ENCODE measurements at regions not wholly inside any gene's neighbourhood (a gene's known extent, or its start where the extent isn't known, plus 50 kb on each side); places are given as distances from the start of the nearest gene placed in this dataset.
A peak's percentile ranks its signal among the peaks of the same experiment; 100 is the strongest.

- H3K4me1 ChIP-seq (ENCODE audit: control insufficient read depth, insufficient read depth, low read length): no peaks in the 10 kb centered on the region
- no peak overlapping the region for H3K27ac ChIP-seq (ENCODE audit: low read depth, low read length)
- no peak overlapping the region for H3K4me3 ChIP-seq (ENCODE audit: low read length)
- no peaks in the 10 kb centered on the region for H3K27me3 ChIP-seq (ENCODE audit: control insufficient read depth, insufficient read depth, low read length)
- no peak overlapping the region for H3K9ac ChIP-seq (ENCODE audit: low read length)
- no peaks in the 10 kb centered on the region for H3K36me3 ChIP-seq (ENCODE audit: control insufficient read depth, insufficient read depth, low read length)
Observed at GRCh38 chr2:172334988-172335387, 92.4 kb upstream of the ITGA6 start.

GRCh38 chr2:172335736-172336135 lies 91.7 kb upstream of the ITGA6 start:
- Histone ChIP-seq H3K27ac (ENCODE audit: low read depth, low read length) (no peak overlapping the region), H3K4me3 (ENCODE audit: low read length) (no peak overlapping the region), H3K27me3 (ENCODE audit: control insufficient read depth, insufficient read depth, low read length) (no peaks in the 10 kb centered on the region), H3K36me3 (ENCODE audit: control insufficient read depth, insufficient read depth, low read length) (no peaks in the 10 kb centered on the region), H3K4me1 (ENCODE audit: control insufficient read depth, insufficient read depth, low read length) (no peaks in the 10 kb centered on the region), H3K9ac (ENCODE audit: low read length) (no peak overlapping the region)

DNA sequence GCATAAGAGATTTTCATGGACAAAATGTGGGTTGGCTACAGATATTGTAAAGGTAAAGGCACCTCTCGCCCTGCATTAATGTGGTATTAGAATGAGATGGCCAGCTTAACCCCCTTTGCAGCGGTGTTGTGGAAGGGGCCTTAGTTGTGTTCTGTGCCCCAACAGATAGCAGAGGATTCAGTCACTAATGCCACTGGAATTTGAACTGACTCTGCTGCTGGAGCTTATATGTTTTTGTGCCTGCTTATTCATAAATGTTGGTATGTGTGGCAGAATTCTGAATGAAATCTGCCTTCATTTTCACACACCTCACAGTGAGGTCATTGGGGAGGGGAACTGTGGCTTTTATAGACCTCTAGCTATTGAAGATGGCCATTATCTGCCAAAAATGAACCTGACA lies 90.7 kb upstream of the ITGA6 start:
- H3K27me3 ChIP-seq (ENCODE audit: control insufficient read depth, insufficient read depth, low read length): no peaks in the 10 kb centered on the region
- no peak overlapping the region for H3K27ac ChIP-seq (ENCODE audit: low read depth, low read length)
- H3K4me3 ChIP-seq (ENCODE audit: low read length): no peak overlapping the region
- H3K9ac ChIP-seq (ENCODE audit: low read length): no peak overlapping the region
- no peaks in the 10 kb centered on the region for H3K4me1 ChIP-seq (ENCODE audit: control insufficient read depth, insufficient read depth, low read length)
- H3K36me3 ChIP-seq (ENCODE audit: control insufficient read depth, insufficient read depth, low read length): no peaks in the 10 kb centered on the region

DNA sequence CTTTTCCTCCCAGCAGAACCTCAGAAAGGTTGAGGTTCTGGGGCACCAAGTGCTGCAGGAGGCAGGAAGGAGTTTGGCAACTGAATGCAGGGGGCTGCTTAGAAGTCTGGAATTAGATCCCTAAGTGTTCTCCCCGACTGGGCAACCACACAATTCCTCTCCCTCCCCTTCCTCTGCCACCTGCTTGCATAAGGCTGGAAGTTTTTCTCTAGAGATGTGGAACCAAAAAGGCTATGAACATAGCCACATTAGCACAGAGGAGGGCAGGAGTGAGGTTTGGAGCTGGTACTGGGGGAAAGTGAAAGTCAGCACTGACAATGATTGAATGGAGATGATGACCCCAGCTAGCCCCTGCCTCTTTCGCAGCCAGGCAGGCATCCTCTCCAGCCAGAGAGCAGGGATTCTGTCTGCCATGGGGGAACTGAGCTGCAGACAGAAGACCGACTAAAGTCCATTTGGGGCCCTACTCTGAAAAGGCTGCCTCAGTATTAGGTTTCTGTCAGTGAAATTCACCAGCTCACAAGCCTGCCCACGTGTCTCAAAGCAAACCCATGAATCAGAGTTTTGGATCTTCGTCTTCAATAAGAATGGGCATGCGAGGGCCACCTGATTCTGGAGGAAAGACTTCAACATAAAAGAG lies 87.9 kb upstream of the ITGA6 start:
- Histone ChIP-seq H3K9ac (ENCODE audit: low read length) (no peak overlapping the region), H3K27ac (ENCODE audit: low read depth, low read length) (no peak overlapping the region)

GRCh38 chr2:172340394-172340793 lies 87.0 kb upstream of the ITGA6 start:
- Histone ChIP-seq H3K9ac (ENCODE audit: low read length) (no peak overlapping the region), H3K27me3 (ENCODE audit: control insufficient read depth, insufficient read depth, low read length) (no peaks in the 10 kb centered on the region), H3K36me3 (ENCODE audit: control insufficient read depth, insufficient read depth, low read length) (no peaks in the 10 kb centered on the region), H3K4me3 (ENCODE audit: low read length) (peak overlapping the region; percentile 35), H3K27ac (ENCODE audit: low read depth, low read length) (no peak overlapping the region), H3K4me1 (ENCODE audit: control insufficient read depth, insufficient read depth, low read length) (no peaks in the 10 kb centered on the region)

More for the DNA sequence above, 87.9 kb upstream of the ITGA6 start:
- H3K4me3 ChIP-seq (ENCODE audit: low read length): peak overlapping the region; percentile 16
- no peaks in the 10 kb centered on the region for H3K36me3 ChIP-seq (ENCODE audit: control insufficient read depth, insufficient read depth, low read length)
- H3K4me1 ChIP-seq (ENCODE audit: control insufficient read depth, insufficient read depth, low read length): no peaks in the 10 kb centered on the region
- no peaks in the 10 kb centered on the region for H3K27me3 ChIP-seq (ENCODE audit: control insufficient read depth, insufficient read depth, low read length)

GRCh38 chr2:172342078-172342477 lies 85.3 kb upstream of the ITGA6 start:
- H3K9ac ChIP-seq (ENCODE audit: low read length): no peak overlapping the region
- H3K4me1 ChIP-seq (ENCODE audit: control insufficient read depth, insufficient read depth, low read length): no peaks in the 10 kb centered on the region
- no peak overlapping the region for H3K4me3 ChIP-seq (ENCODE audit: low read length)
- no peak overlapping the region for H3K27ac ChIP-seq (ENCODE audit: low read depth, low read length)
- no peaks in the 10 kb centered on the region for H3K27me3 ChIP-seq (ENCODE audit: control insufficient read depth, insufficient read depth, low read length)
- H3K36me3 ChIP-seq (ENCODE audit: control insufficient read depth, insufficient read depth, low read length): no peaks in the 10 kb centered on the region

GRCh38 chr2:172342611-172343010 lies 84.8 kb upstream of the ITGA6 start:
- H3K9ac ChIP-seq (ENCODE audit: low read length): no peak overlapping the region
- no peaks in the 10 kb centered on the region for H3K27me3 ChIP-seq (ENCODE audit: control insufficient read depth, insufficient read depth, low read length)
- no peak overlapping the region for H3K4me3 ChIP-seq (ENCODE audit: low read length)
- no peaks in the 10 kb centered on the region for H3K36me3 ChIP-seq (ENCODE audit: control insufficient read depth, insufficient read depth, low read length)
- H3K27ac ChIP-seq (ENCODE audit: low read depth, low read length): no peak overlapping the region
- no peaks in the 10 kb centered on the region for H3K4me1 ChIP-seq (ENCODE audit: control insufficient read depth, insufficient read depth, low read length)

- H3K4me1 ChIP-seq (ENCODE audit: control insufficient read depth, insufficient read depth, low read length): no peaks in the 10 kb centered on the region
- no peak overlapping the region for H3K4me3 ChIP-seq (ENCODE audit: low read length)
- H3K27me3 ChIP-seq (ENCODE audit: control insufficient read depth, insufficient read depth, low read length): no peaks in the 10 kb centered on the region
- no peak overlapping the region for H3K27ac ChIP-seq (ENCODE audit: low read depth, low read length)
- no peak overlapping the region for H3K9ac ChIP-seq (ENCODE audit: low read length)
- H3K36me3 ChIP-seq (ENCODE audit: control insufficient read depth, insufficient read depth, low read length): no peaks in the 10 kb centered on the region
Observed at GRCh38 chr2:172344159-172344558, 83.2 kb upstream of the ITGA6 start.

DNA sequence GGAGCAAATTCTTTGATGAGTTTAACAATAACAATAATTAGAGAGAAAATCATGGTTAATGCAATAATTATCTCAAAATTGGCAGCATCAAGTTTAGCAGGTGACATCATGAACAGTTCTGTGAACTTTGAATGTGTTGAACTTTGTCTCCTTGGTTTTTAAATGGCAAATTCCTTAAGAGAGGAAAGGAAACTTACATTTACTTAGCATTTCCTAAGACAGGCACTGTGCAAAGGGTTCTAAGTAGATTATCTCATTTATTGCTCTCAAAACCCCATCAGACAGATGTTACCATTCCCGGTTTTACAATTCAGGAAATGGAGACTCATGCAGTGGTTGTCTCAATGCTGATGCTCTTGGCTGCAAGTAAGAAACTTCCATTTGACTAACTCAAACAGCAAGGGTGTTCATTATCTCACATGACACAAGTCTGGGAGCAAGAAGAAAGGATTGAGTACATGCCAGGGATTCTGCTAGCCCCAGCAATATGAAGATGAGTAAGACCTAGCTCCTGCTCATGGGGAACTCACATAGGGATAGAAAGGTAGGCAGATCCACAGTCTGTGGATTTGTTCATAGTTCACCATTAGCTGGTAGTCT lies 81.3 kb upstream of the ITGA6 start:
- H3K27me3 ChIP-seq (ENCODE audit: control insufficient read depth, insufficient read depth, low read length): no peaks in the 10 kb centered on the region
- H3K4me3 ChIP-seq (ENCODE audit: low read length): no peak overlapping the region
- H3K4me1 ChIP-seq (ENCODE audit: control insufficient read depth, insufficient read depth, low read length): no peaks in the 10 kb centered on the region
- H3K9ac ChIP-seq (ENCODE audit: low read length): no peak overlapping the region
- no peak overlapping the region for H3K27ac ChIP-seq (ENCODE audit: low read depth, low read length)
- no peaks in the 10 kb centered on the region for H3K36me3 ChIP-seq (ENCODE audit: control insufficient read depth, insufficient read depth, low read length)

GRCh38 chr2:172348555-172349288 lies 78.7 kb upstream of the ITGA6 start:
- H3K4me3 ChIP-seq (ENCODE audit: low read length): no peak overlapping the region
- no peak overlapping the region for H3K9ac ChIP-seq (ENCODE audit: low read length)
- H3K27me3 ChIP-seq (ENCODE audit: control insufficient read depth, insufficient read depth, low read length): no peaks in the 10 kb centered on the region
- H3K36me3 ChIP-seq (ENCODE audit: control insufficient read depth, insufficient read depth, low read length): no peaks in the 10 kb centered on the region
- no peak overlapping the region for H3K27ac ChIP-seq (ENCODE audit: low read depth, low read length)
- no peaks in the 10 kb centered on the region for H3K4me1 ChIP-seq (ENCODE audit: control insufficient read depth, insufficient read depth, low read length)

DNA sequence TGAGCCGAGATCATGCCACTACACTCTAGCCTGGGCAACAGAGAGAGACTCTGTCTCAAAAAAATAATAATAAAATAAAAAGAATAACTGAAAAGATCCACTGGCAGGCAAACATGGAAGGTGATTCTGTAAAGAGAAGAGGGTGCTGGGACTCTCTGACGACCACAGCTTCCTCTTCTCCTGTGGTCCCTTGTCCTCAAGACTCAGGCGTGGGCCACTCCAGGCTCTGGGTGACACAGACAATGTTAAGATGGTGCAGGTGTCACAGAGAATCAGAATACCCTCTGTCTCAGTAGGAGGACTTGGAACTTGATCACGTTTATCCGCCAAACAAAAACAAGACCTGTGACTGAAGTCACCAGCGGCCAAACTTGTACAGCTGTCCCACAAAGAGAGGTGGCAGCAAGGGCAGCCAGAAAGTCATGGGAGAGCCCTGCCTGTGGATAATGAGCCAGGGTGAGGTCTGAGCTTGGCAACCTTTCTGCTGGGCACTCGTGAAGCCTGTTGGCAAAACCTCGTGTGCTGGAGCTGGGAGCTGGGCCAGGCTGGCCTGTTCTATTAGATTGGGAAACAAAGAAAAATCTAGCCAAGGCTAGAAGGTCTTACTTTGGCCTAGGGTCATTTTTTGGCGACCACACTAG lies 76.4 kb upstream of the ITGA6 start:
- H3K36me3 ChIP-seq (ENCODE audit: control insufficient read depth, insufficient read depth, low read length): no peaks in the 10 kb centered on the region
- no peak overlapping the region for H3K9ac ChIP-seq (ENCODE audit: low read length)
- no peak overlapping the region for H3K4me3 ChIP-seq (ENCODE audit: low read length)
- H3K27me3 ChIP-seq (ENCODE audit: control insufficient read depth, insufficient read depth, low read length): no peaks in the 10 kb centered on the region
- H3K27ac ChIP-seq (ENCODE audit: low read depth, low read length): no peak overlapping the region
- H3K4me1 ChIP-seq (ENCODE audit: control insufficient read depth, insufficient read depth, low read length): no peaks in the 10 kb centered on the region

- no peaks in the 10 kb centered on the region for H3K36me3 ChIP-seq (ENCODE audit: control insufficient read depth, insufficient read depth, low read length)
- no peak overlapping the region for H3K27ac ChIP-seq (ENCODE audit: low read depth, low read length)
- H3K27me3 ChIP-seq (ENCODE audit: control insufficient read depth, insufficient read depth, low read length): no peaks in the 10 kb centered on the region
- H3K4me3 ChIP-seq (ENCODE audit: low read length): no peak overlapping the region
- H3K4me1 ChIP-seq (ENCODE audit: control insufficient read depth, insufficient read depth, low read length): no peaks in the 10 kb centered on the region
- no peak overlapping the region for H3K9ac ChIP-seq (ENCODE audit: low read length)
Observed at GRCh38 chr2:172351586-172351985, 75.8 kb upstream of the ITGA6 start.
